MM.1S (cell line): ENCODE measurements at regions not wholly inside any gene's neighbourhood (a gene's known extent, or its start where the extent isn't known, plus 50 kb on each side); places are given as distances from the start of the nearest gene placed in this dataset.

ENCODE experiments used
- DNase-seq: peaks from one replicate; pipeline ENCODE4 v3.0.0-alpha.2; 2015
- H2AFZ ChIP-seq: fragments of 300-600 bp; sonication (generic); 2 replicates; pipeline ENCODE4 v1.6.0; 2016; ENCODE audit warnings: antibody characterized with exemption, low read length
- H3F3A ChIP-seq: fragments of 300-600 bp; sonication (generic); 2 replicates; pipeline ENCODE4 v1.6.1; 2016; ENCODE audit warnings: mild to moderate bottlenecking, antibody characterized with exemption, low read length, moderate library complexity, mixed read lengths; ENCODE audit not compliant: insufficient read depth
- H3K27ac ChIP-seq: fragments of 300-600 bp; sonication (generic); 2 replicates; pipeline ENCODE4 v1.5.1; 2016; ENCODE audit warnings: mild to moderate bottlenecking, low read length
- H3K27me3 ChIP-seq: fragments of 300-600 bp; sonication (generic); replicated peaks from 2 replicates; pipeline ENCODE4 v1.6.0; 2016; ENCODE audit warnings: low read length; ENCODE audit not compliant: insufficient read depth
- H3K36me3 ChIP-seq: fragments of 300-600 bp; sonication (generic); replicated peaks from 2 replicates; pipeline ENCODE4 v1.6.1; 2016; ENCODE audit warnings: mild to moderate bottlenecking, low read length, mixed read lengths; ENCODE audit not compliant: insufficient read depth
- H3K4me1 ChIP-seq: fragments of 300-600 bp; sonication (generic); 2 replicates; pipeline ENCODE4 v1.6.1; 2016; ENCODE audit warnings: low read length, mixed read lengths
- H3K4me2 ChIP-seq: fragments of 300-600 bp; sonication (generic); 2 replicates; pipeline ENCODE4 v1.6.0; 2016; ENCODE audit warnings: low read depth, low read length
- H3K4me3 ChIP-seq: fragments of 300-600 bp; sonication (generic); 2 replicates; pipeline ENCODE4 v1.5.1; 2016; ENCODE audit warnings: low read length, mixed read lengths
- H3K79me2 ChIP-seq: fragments of 300-600 bp; sonication (generic); 2 replicates; pipeline ENCODE4 v1.6.1; 2016; ENCODE audit warnings: mixed run types, low read length, mixed read lengths
- H3K9ac ChIP-seq: fragments of 300-600 bp; sonication (generic); 2 replicates; pipeline ENCODE4 v1.6.1; 2016; ENCODE audit warnings: low read length, mixed read lengths
- H3K9me2 ChIP-seq: fragments of 300-600 bp; sonication (generic); replicated peaks from 2 replicates; pipeline ENCODE4 v1.6.1; 2016; ENCODE audit warnings: mild to moderate bottlenecking, low read length, mixed read lengths; ENCODE audit not compliant: insufficient read depth
- H3K9me3 ChIP-seq: fragments of 300-600 bp; sonication (generic); replicated peaks from 2 replicates; pipeline ENCODE4 v1.6.1; 2016; ENCODE audit warnings: mild to moderate bottlenecking, low read length, mixed read lengths; ENCODE audit not compliant: insufficient read depth
- H4K20me1 ChIP-seq: fragments of 300-600 bp; sonication (generic); 2 replicates; pipeline ENCODE4 v1.6.1; 2016; ENCODE audit warnings: mild to moderate bottlenecking, low read length, moderate library complexity, mixed read lengths; ENCODE audit not compliant: insufficient read depth
- EZH2 ChIP-seq: fragments of 300-600 bp; sonication (generic); optimal IDR thresholded peaks from 2 replicates; pipeline ENCODE3; 2017; ENCODE audit warnings: low read depth, mild to moderate bottlenecking, antibody characterized with exemption, low read length, mixed read lengths
- EZH2phosphoT487 ChIP-seq: fragments of 300-600 bp; sonication (generic); IDR thresholded peaks from 2 replicates; pipeline ENCODE4 v1.6.1; 2018; ENCODE audit warnings: antibody characterized with exemption, low read length
- TF ChIP-seq, protein P1 (sequence below): fragments of 300-600 bp; sonication (generic); IDR thresholded peaks from 2 replicates; pipeline ENCODE4 v1.5.1; 2016; ENCODE audit warnings: antibody characterized with exemption, low read length, mixed read lengths

DNA sequence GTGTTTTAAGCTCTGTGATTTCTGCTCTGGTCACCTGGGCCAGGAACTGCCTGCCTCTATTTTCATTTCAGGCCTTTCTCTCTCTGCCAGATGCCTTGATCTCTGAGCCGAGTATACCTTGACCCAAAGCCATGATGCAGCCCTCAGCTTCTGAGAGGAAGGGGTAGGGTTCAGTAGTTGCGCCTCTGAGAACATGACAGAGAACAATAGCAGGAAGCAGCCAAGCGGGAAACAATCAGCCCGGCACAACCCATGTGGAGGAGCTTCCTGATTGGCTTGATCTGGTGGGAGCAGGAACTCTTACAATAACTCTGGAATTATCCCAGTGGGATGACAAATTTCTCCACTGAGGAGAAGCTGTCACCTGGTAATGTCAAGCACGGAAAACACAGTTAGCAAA, 127.4 kb downstream of the PALM2AKAP2 start:
- H3K9me3 ChIP-seq = no peaks in the 10 kb centered on the region
- TF ChIP-seq EZH2phosphoT487 (no peak), EZH2 (no peak)
- TF ChIP-seq, protein P1, sequence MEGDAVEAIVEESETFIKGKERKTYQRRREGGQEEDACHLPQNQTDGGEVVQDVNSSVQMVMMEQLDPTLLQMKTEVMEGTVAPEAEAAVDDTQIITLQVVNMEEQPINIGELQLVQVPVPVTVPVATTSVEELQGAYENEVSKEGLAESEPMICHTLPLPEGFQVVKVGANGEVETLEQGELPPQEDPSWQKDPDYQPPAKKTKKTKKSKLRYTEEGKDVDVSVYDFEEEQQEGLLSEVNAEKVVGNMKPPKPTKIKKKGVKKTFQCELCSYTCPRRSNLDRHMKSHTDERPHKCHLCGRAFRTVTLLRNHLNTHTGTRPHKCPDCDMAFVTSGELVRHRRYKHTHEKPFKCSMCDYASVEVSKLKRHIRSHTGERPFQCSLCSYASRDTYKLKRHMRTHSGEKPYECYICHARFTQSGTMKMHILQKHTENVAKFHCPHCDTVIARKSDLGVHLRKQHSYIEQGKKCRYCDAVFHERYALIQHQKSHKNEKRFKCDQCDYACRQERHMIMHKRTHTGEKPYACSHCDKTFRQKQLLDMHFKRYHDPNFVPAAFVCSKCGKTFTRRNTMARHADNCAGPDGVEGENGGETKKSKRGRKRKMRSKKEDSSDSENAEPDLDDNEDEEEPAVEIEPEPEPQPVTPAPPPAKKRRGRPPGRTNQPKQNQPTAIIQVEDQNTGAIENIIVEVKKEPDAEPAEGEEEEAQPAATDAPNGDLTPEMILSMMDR = no peak
- peak overlapping the region; percentile 3; the same call in 1 of the 2 replicates for H3K9ac ChIP-seq
- no peaks in the 10 kb centered on the region for H3K27me3 ChIP-seq
- peaks cover 10% of the 10 kb centered on the region; the same call in 1 of the 2 replicates for H3F3A ChIP-seq
- H3K36me3 ChIP-seq = no peaks in the 10 kb centered on the region
- H3K9me2 ChIP-seq = no peaks in the 10 kb centered on the region
- H4K20me1 ChIP-seq = no peaks in the 10 kb centered on the region
- H3K4me3 ChIP-seq = no peak overlapping the region
- H3K79me2 ChIP-seq = no peaks in the 10 kb centered on the region
- peak; percentile 35 for DNase-seq
- peak overlapping the region; percentile 41 for H2AFZ ChIP-seq
- peak overlapping the region; percentile 54; the same call in 1 of the 2 replicates for H3K27ac ChIP-seq
- peaks cover 44% of the 10 kb centered on the region for H3K4me1 ChIP-seq
- H3K4me2 ChIP-seq = peak overlapping the region; percentile 39

DNA sequence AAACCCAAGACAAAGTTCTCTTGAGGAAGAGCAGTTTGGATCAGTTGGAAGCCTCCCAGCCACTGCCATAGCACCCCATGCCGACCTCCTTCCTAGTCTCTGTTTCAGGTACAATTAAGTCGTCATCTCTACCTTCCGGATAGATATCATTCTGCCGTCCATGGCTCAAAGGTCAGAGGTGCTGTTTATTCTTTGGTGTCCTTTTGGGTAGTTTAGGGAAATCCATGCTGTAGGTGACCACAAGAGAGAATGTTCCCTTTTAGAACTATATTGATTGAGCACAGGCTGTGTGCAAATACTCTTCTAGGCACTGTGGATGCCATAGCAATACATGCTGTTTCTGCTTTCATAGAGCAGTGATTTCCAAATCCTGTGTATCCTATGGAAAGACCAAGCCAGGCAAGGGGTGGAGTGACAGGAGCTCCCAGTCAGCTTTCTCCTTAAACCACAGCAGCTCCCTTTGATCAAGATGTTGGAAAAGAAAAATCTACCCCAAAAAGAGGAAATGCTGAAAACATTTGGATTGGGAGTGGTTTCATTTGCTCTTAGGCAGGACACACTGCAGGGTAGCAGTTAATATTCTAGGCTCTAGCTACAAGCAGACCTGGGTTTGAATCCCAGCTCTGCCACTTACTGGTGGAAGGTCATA, 127.9 kb downstream of the PALM2AKAP2 start:
- no peak overlapping the region for H3K4me3 ChIP-seq
- H3K9me2 ChIP-seq = no peaks in the 10 kb centered on the region
- H3K4me2 ChIP-seq = peak overlapping the region; percentile 39; the same call in 1 of the 2 replicates
- no peak overlapping the region for H3K9ac ChIP-seq
- no peak for DNase-seq
- TF ChIP-seq, protein P1 = no peak
- TF ChIP-seq EZH2phosphoT487 (no peak), EZH2 (no peak)
- peak overlapping the region; percentile 54; the same call in 1 of the 2 replicates for H3K27ac ChIP-seq
- no peaks in the 10 kb centered on the region for H3K9me3 ChIP-seq
- H3F3A ChIP-seq = peaks cover 10% of the 10 kb centered on the region; the same call in 1 of the 2 replicates
- H3K36me3 ChIP-seq = no peaks in the 10 kb centered on the region
- peaks cover 49% of the 10 kb centered on the region for H3K4me1 ChIP-seq
- peak overlapping the region; percentile 41 for H2AFZ ChIP-seq
- no peaks in the 10 kb centered on the region for H4K20me1 ChIP-seq
- H3K27me3 ChIP-seq = no peaks in the 10 kb centered on the region
- no peaks in the 10 kb centered on the region for H3K79me2 ChIP-seq

DNA sequence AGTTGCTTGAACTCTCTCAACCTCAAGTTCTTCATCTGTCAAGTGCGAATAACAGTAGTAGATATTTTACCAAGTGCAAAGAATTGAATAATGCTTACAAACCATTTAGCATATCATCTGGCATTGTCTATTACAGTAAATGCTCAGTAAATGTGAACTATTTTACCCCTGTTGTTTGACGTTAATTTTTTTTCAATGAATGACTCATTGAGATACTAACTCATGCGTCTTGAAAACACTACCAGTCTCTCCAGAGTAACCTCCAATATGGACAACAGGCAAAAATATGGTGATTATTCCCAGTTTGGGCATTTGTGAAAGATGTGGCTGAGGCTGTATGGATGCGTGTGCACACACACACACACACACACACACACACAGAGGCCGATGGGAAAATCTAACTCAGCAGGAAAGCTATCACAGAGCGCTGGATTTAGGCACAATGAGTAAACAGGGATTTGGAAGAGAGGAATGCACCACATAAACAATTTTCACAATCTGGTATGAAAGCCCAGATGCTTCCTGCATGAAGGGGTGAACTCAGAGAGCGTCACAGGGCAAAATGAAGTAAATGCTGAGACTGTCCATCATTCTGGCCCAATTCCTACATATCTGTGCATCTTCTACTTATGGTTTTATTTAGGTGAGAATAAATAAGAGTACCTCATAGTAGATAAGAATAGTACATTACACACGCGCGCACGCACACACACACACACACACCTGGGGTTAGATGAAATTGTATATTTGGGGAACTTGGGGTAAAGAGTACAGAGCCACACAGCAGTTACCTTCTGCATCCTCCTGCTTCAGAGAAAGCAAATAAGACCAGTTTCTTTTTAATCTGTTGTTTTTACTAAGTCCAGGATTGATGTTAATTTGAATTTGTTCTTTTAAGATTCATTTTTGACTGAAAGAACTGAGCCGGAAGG, 128.7 kb downstream of the PALM2AKAP2 start:
- no peaks in the 10 kb centered on the region for H3K27me3 ChIP-seq
- TF ChIP-seq EZH2phosphoT487 (no peak), EZH2 (no peak)
- TF ChIP-seq, protein P1 = no peak
- H3K27ac ChIP-seq = peak overlapping the region; percentile 54; the same call in 1 of the 2 replicates
- no peak overlapping the region for H3K4me3 ChIP-seq
- no peak for DNase-seq
- H3K9me3 ChIP-seq = no peaks in the 10 kb centered on the region
- H3K79me2 ChIP-seq = no peaks in the 10 kb centered on the region
- peak overlapping the region; percentile 39; the same call in 1 of the 2 replicates for H3K4me2 ChIP-seq
- H3K9ac ChIP-seq = no peak overlapping the region
- peaks cover 51% of the 10 kb centered on the region for H3K4me1 ChIP-seq
- H2AFZ ChIP-seq = no peak overlapping the region
- H3K9me2 ChIP-seq = no peaks in the 10 kb centered on the region
- peaks cover 14% of the 10 kb centered on the region; the same call in 1 of the 2 replicates for H3F3A ChIP-seq
- H4K20me1 ChIP-seq = no peaks in the 10 kb centered on the region
- no peaks in the 10 kb centered on the region for H3K36me3 ChIP-seq
